H1 (cell line): ENCODE measurements at regions not wholly inside any gene's neighbourhood (a gene's known extent, or its start where the extent isn't known, plus 50 kb on each side); places are given as distances from the start of the nearest gene placed in this dataset.

Experiments
- CEBPB ChIP-seq: IDR thresholded peaks from 2 replicates; pipeline ENCODE4 v1.6.1; 2012; ENCODE audit warnings: low read depth, low read length
- SAP30 ChIP-seq: fragments of 300-600 bp; sonication (generic); IDR thresholded peaks from 2 replicates; pipeline ENCODE4 v1.7.1; 2012; ENCODE audit warnings: low read length, moderate library complexity, mild to moderate bottlenecking, inconsistent platforms; ENCODE audit not compliant: insufficient read depth, insufficient replicate concordance
- TBP ChIP-seq: IDR thresholded peaks from 2 replicates; pipeline ENCODE4 v1.6.1; 2011; ENCODE audit warnings: low read depth, low read length, improper control_type of control experiment

DNA sequence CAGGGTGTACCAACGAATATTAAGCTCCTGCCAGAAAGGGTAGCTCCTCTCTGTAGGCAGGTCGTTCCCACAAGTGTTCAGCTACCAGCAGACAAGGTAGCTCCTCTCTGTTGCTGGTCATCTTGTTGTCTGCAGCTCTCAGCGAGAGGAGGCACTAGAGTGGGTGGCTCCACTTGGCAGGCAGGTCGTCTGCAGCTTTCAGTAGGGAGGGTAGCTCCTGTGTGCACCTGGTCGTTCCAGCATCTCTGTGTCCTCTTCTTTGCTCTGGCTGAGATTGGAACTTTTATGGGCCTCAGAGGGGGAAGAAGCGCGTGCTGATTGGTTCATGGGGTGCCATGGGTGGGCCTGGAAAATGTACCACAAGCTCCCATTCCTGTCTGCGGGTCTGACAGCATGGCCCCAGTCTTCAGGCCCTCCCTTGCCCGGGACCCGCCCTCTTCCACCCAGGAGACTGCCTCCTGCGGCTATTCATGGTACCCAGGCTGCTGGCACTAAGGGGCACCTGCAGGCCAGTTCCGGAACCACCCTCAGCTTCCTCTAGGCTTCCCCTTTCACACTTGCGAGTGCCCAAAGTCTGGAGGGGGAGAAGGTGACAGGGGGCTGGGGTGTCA, 63.9 kb upstream of the CACNA2D1 start (continued):
- no peak for TF ChIP-seq CEBPB
- no peak for TF ChIP-seq SAP30
- no peak for TF ChIP-seq TBP
